ENCODE measurements at regions not wholly inside any gene's neighbourhood (a gene's known extent, or its start where the extent isn't known, plus 50 kb on each side); places are given as distances from the start of the nearest gene placed in this dataset.
"Not testable (repeated sequence)": the region's sequence is repeated elsewhere in the genome, so short reads cannot be mapped to it uniquely, and the experiment has no call there.

GRCh38 chr6:135555550-135555949, 58.0 kb upstream of the AHI1 start:
- no peak for DNase-seq (ENCODE audit: low read depth in 4 of 4, low spot score in 2 of 4)

- DNase-seq (ENCODE audit: low read depth in 4 of 4, low spot score in 2 of 4), result no peak
Measured at GRCh38 chr6:135557582-135557981, 60.0 kb upstream of the AHI1 start.

- not testable (repeated sequence) for DNase-seq (ENCODE audit: low read depth in 4 of 4, low spot score in 2 of 4)
Measured at GRCh38 chr6:135565605-135566004, 68.1 kb upstream of the AHI1 start.

GRCh38 chr6:135566311-135567068, 69.0 kb upstream of the AHI1 start:
- DNase-seq (ENCODE audit: low read depth in 4 of 4, low spot score in 2 of 4), result no peak

- no peak for DNase-seq (ENCODE audit: low read depth in 4 of 4, low spot score in 2 of 4)
Measured at GRCh38 chr6:135567375-135568083, 70.0 kb upstream of the AHI1 start.

GRCh38 chr6:135568379-135568778, 70.8 kb upstream of the AHI1 start:
- peak in 2 of 4 donors; percentile 4 to 13 for DNase-seq (ENCODE audit: low read depth in 4 of 4, low spot score in 2 of 4)

GRCh38 chr6:135572051-135572450, 74.5 kb upstream of the AHI1 start:
- DNase-seq (ENCODE audit: low read depth in 4 of 4, low spot score in 2 of 4), result no peak

- no peak for DNase-seq (ENCODE audit: low read depth in 4 of 4, low spot score in 2 of 4)
Measured at GRCh38 chr6:135575629-135576028, 78.1 kb upstream of the AHI1 start.

- no peak for DNase-seq (ENCODE audit: low read depth in 4 of 4, low spot score in 2 of 4)
Measured at GRCh38 chr6:135576055-135576454, 78.5 kb upstream of the AHI1 start.

- no peak for DNase-seq (ENCODE audit: low read depth in 4 of 4, low spot score in 2 of 4)
Measured at GRCh38 chr6:135577059-135577538, 79.6 kb upstream of the AHI1 start.

- no peak for DNase-seq (ENCODE audit: low read depth in 4 of 4, low spot score in 2 of 4)
Measured at GRCh38 chr6:135578976-135579375, 81.4 kb upstream of the AHI1 start.

- DNase-seq (ENCODE audit: low read depth in 4 of 4, low spot score in 2 of 4), result no peak
Measured at GRCh38 chr6:135581211-135581610, 83.7 kb upstream of the AHI1 start.

GRCh38 chr6:135583256-135583761, 85.8 kb upstream of the AHI1 start:
- DNase-seq (ENCODE audit: low read depth in 4 of 4, low spot score in 2 of 4), result no peak

GRCh38 chr6:135586388-135586787, 88.8 kb upstream of the AHI1 start:
- DNase-seq (ENCODE audit: low read depth in 4 of 4, low spot score in 2 of 4), result no peak

- no peak for DNase-seq (ENCODE audit: low read depth in 4 of 4, low spot score in 2 of 4)
Measured at GRCh38 chr6:135586844-135587243, 89.3 kb upstream of the AHI1 start.

GRCh38 chr6:135592276-135592675, 94.7 kb upstream of the AHI1 start:
- no peak for DNase-seq (ENCODE audit: low read depth in 4 of 4, low spot score in 2 of 4)

- no peak for DNase-seq (ENCODE audit: low read depth in 4 of 4, low spot score in 2 of 4)
Measured at GRCh38 chr6:135594000-135594399, 96.5 kb upstream of the AHI1 start.

- no peak for DNase-seq (ENCODE audit: low read depth in 4 of 4, low spot score in 2 of 4)
Measured at GRCh38 chr6:135600086-135600702, 102.7 kb upstream of the AHI1 start.

- no peak for DNase-seq (ENCODE audit: low read depth in 4 of 4, low spot score in 2 of 4)
Measured at GRCh38 chr6:135600931-135601330, 103.4 kb upstream of the AHI1 start.

GRCh38 chr6:135601857-135602256, 104.3 kb upstream of the AHI1 start:
- no peak for DNase-seq (ENCODE audit: low read depth in 4 of 4, low spot score in 2 of 4)

- DNase-seq (ENCODE audit: low read depth in 4 of 4, low spot score in 2 of 4), result no peak
Measured at GRCh38 chr6:135603249-135603648, 105.7 kb upstream of the AHI1 start.
